OCI-LY7 (cell line): ENCODE measurements at regions not wholly inside any gene's neighbourhood (a gene's known extent, or its start where the extent isn't known, plus 50 kb on each side); places are given as distances from the start of the nearest gene placed in this dataset.

Experiments
- CTCF ChIP-seq: fragments of 200-600 bp; sonication (generic); conservative IDR thresholded peaks from 2 replicates; pipeline ENCODE4 v1.5.1; 2014; ENCODE audit warnings: mild to moderate bottlenecking, antibody characterized with exemption, low read length, moderate library complexity, mixed read lengths
- EZH2phosphoT487 ChIP-seq: fragments of 200-600 bp; sonication (generic); IDR thresholded peaks from 2 replicates; pipeline ENCODE4 v1.6.1; 2018; ENCODE audit warnings: low read depth, borderline replicate concordance, mild to moderate bottlenecking, mixed run types, antibody characterized with exemption, low read length, moderate library complexity, mixed read lengths

- TF ChIP-seq CTCF (no peak), EZH2phosphoT487 (no peak)
Measured at GRCh38 chr11:134727636-134728035, 315.6 kb upstream of the B3GAT1 start.
